ENCODE measurements at regions not wholly inside any gene's neighbourhood (a gene's known extent, or its start where the extent isn't known, plus 50 kb on each side); places are given as distances from the start of the nearest gene placed in this dataset.

DNA sequence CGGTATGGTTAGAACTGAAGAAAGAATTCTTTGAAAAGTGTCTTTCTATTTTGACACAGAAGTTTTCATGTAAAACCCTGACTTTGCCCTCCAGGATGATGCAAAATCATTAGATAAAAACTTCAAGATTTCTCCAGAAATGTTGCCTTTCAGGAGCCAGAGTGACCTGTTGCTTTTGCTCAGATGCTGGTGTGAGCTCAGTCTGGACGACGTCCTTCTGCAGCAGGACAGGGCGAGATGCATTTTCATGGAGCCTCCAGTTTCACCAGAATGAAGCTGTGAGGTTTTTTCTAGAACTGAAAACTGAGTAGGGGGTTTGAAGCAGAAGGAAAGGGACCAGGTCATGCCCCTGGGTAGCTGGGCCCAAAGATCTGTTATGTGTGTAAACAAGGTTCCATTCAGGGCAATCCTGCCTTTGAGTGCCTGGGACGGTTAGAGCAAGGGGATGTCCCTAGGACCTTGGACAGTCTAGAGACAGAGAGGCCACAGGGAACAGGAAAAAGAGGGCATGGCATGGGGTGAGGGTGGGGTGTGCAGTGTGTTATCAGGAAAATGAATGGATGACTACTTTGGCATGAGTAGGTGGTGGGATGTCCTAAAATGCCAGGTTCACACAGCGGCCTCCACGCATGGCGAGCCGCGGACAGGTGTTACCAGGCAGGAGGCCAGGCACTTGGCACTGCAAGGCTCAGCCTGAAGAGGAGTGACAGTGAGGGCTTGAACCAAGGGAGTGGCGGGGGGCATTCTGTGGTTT lies 356.3 kb downstream of the CXCL12 start:
- no peak for DNase-seq (ENCODE audit: low read depth)

DNA sequence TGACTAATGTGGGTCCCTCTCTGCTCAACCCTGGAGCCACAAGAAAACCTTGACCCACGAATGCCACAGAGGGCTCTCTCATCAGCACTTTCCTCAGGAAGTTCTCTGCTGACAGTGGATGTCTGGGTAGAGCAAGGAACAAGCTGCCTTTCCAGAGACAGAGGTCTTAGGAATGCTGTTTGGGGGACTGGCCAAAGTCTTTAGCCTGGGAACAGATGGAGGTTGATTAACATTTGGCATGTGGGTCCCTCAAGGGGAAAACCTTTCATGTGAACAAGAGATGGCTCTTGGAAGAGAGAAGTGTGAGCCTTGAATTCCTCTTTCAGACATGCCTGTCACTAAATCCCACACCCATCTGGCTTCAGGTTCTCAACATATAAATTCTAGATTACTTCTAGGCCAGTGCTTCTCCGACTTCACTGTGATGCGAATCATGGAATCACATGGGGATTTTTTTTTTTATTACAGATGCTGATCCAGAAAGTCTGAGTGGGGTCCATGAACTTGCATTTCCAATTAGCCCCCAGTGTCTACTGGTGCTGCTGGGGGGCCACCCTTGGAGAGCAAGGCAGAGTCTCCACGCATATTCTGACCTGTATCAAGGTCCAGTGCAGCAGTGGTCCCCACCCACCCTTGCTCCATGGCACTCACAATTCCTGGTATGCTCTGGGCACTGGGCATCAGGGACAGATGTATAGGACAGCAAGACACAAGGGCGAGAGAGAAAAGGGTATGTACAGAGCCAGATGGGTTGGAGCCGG lies 360.4 kb downstream of the CXCL12 start:
- no peak for DNase-seq (ENCODE audit: low read depth)

DNA sequence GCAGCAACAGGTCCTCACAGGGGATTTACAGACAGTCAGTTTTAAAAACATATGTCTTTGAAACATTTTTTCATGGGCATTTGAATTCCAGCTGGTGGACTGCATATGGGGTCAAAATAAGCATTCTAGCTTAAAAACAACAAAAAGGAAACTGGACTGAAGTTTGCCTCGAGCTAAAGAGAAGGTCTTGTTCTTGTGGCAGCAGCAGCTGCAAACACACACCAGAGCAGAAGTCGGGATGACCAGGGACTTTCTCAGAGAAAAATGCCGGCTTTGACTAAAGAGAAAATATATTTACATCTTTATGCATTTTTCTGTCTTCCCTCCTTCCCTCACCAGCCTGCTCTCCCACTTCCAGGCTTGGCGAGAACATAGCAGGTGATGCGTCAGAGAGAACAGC lies 361.4 kb downstream of the CXCL12 start:
- DNase-seq (ENCODE audit: low read depth), result no peak

DNA sequence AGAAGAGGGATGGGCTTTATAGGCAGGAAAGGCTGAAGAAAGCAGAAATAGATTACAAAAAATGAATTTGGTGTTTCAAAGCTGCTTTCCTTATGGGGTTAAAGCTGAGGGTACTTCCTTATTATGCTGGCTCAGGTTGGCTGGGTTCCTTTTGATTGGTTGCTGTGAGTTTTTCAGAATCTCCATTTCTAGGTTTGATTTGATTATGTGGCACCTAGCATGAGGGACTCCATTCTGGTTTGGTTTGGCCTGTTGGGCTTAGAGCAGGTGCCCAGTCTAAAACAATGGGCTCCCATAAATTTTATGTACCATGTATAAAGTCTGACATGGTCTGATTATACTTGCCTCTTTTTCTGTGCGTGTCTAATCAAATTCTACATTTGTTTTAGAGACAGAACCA lies 362.7 kb downstream of the CXCL12 start:
- DNase-seq (ENCODE audit: low read depth), result no peak

DNA sequence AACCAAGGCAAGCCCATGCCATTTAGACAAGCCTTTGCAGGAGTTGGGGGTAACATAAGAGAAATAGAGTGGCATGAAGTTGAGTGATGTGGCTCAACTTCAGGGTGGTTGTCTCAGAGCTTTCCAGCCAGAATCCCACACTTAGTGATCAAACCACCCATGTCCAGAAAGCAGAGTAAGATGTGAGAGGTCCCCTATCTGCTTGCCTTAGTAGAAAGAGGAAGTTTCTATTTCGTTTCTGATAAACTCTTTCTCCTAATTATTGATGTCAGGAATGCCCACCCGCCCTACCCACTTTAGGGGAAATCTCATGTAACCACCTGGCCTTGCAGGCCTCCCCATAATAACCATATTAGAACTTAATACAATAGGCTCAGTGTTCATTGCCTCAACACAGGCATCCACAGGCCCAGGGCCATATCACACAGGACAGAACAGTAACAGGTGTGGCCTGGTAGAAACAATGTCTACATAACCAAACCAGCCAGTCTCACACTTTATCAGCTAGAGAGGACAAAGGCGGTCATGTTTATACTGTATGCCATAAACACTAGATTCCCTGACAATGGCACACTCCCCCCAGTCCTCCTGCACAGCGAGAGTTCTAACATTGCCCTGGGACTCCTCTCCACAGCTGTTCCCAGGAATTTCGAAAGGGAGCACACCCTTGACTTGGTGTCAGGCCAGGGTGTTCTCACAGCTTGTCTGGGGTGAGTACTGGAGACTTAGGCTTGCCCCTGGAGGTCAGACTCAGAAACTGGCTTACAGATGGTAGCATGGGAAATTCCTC lies 364.4 kb downstream of the CXCL12 start:
- DNase-seq (ENCODE audit: low read depth), result peak; percentile 19

DNA sequence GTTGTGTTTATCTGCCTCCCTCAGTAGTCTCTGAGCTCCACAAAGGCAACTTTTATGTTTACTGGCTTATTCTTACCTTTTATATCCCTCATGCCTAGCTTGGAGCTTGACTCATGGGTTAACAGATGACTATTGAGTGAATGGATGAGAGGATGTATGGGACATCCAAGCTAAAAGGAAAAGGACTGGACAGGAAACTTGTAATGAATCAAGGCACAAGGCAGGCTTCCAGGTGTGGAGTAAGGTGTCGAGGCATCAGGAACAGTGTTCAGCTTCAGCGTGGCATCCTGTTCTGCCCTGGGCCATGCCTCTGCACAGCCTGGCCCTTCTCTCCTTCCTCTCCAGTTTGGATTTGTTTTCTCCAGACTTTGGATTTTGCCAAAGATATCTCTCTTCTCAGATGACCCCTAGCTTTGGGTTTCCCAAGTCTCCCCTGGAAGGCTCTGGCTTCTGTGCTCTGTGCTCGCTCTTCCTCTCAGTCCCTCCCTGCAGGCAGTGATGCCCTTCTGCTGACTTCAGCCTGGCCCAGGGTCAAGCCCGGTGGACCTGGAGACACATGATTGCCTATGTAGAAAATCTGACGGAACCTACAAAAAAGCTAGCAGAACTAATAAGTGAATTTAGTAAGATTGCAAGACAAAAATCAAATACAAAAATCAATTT lies 367.3 kb downstream of the CXCL12 start:
- DNase-seq (ENCODE audit: low read depth), result no peak

DNA sequence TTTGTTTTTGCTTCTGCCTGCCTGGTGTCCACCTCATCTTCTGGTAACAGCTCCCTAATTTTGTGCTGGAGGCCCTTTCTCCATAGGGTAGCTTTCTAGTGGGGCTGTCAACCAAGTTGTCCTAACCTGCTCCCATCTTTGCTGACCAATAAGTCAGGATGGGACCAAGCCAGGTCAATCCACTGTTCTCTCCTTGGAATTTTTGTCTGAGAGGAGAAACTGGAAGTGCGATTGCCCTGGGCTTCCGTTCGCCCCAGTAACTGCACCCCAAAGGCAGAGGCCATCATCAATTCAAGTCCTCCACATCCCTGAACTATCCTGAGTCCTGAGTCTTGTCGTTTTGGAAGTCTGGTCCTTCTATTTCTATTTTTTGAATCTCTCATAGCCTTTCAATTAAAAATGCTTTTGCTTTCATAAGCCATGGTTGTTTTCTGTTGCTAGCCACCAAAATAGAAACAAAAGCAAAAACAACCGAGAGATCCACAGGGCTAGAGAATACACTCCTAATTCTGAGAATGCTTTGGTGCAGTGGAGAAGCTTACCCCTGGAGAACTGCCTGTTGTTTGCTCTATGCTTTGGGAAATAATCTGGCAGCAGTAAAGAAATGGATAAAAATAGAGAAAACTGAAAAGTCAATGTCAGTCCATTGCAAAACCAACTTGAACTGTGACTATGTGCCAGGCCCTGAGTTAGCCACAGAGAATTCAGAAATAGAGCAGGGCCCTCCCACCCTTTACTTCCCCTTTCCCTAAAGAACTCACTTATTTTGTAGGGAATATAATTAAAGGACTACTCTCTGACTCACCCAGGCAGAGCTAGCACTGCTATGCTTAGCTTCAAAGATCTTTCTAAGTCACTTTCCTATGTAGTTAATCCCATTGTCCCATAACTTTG lies 368.1 kb downstream of the CXCL12 start:
- peak; percentile 62 for DNase-seq (ENCODE audit: low read depth)

DNA sequence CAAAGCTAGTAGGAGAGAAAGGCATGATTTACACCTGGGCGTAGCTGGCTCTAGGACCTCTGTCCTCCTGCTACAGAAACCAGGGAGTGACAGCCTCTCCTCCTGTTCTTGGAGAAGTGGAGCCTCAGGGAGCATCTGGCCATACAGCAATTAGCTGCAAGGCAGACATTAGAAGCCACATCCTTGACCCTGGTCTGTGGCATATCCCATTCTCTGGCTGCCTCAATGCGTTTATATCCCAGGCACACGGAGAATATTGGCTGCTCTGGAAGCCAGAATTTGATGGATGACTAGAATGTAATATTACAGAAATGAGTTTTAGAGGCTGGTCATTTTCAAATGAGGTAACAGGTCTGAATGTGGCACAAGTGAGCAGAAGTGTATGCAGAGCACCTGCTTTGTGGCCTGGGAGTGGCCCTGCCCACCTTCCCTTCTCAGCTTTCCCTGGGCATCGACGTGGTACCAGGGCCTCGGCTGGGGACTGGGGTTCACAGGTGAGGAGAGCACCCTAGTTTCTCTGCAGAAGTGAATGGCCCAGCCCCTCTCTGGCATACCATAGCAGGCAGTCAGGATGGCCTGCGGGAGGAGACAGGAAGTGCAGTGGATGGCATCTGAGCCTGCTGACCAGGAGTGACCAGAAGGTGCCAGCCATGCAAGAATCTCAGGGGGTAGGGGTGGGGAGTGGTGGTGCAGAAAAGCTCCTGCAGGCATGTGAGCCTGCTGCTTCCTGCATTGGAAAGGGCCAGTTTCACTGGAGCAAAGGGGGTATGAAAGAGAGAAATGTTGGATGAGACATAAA lies 367.2 kb upstream of the ZNF32 start:
- no peak for DNase-seq (ENCODE audit: low read depth)

DNA sequence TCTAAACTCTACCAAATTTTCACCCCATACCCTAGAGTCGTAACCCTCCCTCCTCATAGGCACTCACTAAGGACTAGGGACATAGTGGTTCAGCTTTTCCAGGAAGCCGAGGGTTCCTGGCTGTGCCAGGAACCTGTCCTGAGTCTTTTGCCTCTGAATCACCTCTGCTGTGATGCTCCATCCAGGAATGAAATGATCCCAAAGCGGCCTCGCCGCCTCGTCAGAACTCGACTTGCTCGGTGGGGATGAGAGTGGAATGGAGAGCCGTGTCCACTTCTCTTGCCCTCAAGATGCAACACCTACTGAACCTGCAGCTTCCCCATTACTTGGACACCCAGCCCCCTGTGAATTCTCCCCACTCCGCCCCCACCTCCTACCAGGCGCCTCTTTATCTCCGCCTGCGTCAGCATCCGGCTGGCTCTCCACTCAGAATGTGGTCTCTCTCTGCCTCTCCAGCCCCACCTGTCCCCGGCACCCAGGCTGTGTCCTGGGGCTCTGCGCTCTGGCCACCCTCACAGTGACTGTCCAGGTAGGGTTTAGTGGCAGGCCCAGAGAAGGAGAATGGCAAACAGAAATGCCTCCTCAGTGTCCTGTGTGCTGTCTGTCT lies 366.1 kb upstream of the ZNF32 start:
- DNase-seq (ENCODE audit: low read depth), result no peak

DNA sequence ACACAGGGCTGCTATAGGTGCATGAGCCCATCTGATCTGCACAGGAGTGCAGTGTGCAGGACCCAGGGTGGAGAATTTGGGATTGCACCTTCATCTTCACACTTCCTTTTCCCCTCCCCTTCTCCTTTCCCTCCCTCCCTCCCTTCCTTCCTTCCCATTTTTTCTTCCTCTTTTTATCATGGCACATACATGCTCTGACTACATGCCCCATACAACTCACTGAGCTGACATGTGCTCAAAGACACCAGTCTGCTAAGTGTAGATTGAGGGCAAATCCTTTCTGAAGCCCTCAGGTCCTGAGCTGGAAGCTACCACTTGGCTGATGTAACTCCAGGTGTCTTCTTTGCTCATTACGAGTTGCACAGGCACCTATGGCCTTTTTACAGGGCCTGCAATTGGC lies 365.3 kb upstream of the ZNF32 start:
- DNase-seq (ENCODE audit: low read depth), result no peak

DNA sequence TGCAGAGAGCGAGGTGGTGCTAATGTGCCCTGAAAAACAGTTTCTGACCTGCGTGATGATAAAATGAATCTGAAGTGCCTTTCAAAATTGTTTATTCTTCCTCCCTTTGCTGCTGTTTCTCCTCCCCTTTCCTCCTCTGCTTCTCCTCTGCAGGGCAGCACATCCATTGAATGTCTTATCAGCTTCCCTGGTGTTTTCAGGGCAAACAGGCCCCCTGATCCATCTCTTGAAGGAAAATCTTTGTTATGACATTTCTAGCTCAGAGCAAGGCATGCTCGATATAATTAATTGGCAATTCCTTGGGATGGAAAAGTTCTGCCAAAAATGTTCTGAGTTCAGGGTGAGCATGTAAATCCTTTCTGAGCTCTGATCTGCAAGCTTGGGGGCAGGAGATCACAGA lies 364.2 kb upstream of the ZNF32 start:
- no peak for DNase-seq (ENCODE audit: low read depth)

DNA sequence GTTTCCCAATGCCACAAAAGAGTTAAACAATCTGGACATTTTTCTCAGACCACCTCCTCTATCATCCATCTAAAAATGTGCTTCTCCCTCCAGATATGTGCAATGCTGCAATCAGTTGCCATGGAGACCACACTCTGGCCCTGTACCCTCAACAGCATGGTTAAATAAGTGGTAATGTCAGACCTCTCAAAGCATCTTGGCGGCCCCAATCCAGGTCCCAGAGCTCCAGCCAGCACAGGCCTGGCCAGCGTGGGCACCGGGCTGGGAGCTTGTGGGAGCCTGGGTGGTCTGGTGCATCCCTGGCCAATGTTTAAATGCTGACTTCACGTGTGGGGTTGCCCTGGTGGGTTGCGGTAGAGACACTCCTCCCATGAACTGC lies 362.9 kb upstream of the ZNF32 start:
- DNase-seq (ENCODE audit: low read depth), result no peak

DNA sequence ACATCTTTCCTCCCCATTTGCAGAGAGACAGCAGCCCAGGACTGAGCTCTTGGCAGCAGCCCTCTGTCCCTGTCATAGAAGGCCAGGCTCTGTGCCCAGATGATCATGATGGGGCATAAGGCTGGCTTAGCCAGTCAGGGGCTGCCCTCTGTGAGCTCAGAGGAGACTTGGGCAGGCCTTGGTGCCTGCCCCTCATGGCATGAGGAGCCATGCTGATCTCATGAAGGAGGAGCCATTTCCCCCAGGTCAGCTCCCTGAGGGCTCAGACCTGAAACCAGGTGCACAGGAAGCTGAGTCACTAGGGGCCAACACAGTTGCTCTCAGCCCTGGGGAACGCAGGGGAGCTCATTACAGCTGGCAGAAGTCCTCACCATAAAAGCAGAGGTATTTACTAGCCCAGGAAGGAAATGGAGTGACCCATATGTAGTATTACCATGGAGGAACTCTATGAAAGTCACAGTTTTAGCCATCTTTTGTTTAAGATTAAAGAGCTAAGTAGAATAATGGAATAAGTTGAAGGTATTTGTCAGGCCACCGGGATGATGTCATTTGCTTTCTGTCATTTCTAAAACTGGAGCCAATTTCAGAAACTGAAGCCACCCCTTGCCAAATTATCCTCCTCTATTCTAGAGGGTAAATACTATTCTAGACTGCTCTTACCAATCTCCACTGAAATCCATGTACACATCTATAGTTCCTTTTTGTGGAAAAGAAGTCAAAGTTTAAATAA lies 362.4 kb upstream of the ZNF32 start:
- DNase-seq (ENCODE audit: low read depth), result no peak

DNA sequence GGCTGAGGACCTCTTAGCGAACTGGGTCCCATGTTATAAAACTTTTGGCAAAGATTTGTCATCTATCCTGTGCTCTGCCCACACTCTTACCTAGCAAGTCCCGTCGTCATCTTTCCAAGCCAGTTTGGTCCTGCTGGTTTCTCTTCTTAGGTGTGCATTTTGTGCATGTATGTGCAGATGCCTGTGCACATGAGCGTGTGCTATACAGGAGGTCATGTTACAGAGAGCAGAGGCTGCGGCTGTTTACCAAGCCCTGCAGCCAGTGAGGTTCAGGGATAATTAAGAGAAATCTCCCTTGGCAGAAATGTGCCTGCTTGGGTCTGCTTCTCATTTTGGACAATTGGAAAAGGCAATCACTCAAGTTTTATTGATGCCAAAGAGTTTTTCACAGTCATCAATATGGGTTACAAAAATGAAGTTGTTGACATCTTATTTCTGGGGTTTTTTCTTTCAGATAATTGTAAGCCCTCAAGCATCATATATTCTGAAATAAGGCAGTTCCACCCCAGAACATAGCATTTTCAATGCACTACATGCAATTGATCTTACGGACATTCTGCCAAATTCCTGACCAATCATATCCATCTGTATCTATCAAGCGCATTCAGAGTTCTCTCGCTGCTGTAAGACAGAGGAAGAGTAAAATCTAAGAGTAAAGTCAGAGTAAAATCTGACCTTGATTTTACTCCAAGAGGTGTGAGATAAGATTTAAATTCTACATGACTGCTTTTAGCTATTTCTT lies 361.4 kb upstream of the ZNF32 start:
- no peak for DNase-seq (ENCODE audit: low read depth)

DNA sequence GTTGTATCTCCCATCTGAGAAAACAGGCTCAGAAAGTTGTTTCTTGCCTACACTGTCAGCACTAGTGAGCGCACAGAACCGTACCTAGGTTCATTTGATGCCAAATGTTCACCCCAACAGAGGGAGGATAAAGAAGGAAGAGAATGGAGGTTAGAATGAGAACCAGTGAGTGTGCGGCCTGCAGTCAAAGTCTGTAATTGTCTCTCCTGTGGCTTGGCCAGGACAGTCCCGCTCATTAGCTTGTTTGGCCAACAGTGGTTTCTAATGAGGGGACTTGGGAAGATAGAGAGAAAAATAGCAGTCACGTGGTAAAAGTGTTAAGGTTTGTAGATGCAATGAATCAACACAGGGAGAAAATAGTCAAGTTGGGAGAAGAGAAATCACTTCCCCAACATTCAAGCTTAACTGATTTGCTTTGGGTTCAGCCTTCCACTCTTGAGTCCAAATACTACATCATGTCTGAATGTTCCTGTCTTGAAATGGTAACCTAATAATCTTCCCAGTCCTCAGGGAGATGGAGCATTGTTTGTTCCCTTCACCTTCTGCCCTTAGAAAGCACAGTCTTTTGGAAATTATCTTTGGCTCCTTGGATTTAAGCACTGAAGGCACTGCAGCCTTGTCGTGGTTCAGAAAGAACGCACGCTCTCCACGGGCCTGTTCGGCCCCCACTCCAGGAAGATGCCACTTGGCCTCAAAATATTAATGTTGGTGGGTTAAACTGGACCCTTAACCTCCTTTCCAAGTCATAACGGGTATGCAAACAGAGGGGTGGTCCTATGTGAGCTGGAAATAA lies 360.4 kb upstream of the ZNF32 start:
- no peak for DNase-seq (ENCODE audit: low read depth)

DNA sequence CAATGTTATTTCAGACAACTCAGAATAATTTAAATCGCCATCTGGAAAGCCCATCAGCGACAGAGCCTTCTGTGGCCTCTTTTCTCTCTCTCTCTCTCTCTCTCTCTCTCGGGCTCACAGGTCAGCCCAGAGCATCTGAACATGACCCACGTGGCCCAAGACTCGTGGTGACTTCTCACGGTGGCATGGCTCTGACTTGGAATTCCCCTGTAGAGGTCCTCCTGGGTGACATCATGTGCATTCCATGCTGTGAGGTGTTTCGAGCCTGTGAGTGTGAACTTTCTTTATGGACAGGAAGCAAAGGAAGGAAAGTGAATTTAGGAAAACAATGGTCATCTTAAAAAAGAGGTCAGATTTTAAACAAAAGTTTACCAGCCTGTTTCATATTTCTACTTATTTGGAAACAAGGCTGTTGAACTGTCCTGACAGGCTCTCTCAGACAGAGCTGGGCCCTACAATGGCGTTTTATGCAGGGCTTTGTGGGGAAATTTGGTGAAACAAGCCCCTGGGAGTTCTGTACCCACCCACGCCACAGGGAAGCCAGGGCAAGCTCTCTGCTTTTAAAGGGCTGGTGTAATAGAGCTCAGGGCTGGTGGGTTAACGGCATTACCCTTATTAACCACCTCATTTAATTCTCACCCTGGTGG lies 359.7 kb upstream of the ZNF32 start:
- no peak for DNase-seq (ENCODE audit: low read depth)

DNA sequence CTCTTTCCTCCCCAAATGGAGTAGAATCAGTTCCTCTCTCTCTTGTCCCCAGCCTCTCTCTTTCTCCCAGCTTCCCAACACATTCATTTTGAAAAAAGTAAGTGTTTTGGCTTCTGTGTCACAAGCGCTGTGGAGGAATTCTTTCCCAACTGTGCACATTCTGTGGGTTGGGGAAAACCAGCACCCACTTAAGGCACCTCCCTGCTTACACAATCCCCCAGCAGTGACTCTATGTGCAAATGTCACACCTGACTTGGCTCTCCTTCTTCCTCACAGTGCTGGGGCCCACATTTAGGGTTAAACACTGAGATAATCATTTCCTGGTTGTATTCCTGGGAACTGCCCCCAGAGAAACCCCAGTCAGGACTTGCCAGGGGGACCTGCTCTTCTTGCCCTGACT lies 358.1 kb upstream of the ZNF32 start:
- DNase-seq (ENCODE audit: low read depth), result no peak

DNA sequence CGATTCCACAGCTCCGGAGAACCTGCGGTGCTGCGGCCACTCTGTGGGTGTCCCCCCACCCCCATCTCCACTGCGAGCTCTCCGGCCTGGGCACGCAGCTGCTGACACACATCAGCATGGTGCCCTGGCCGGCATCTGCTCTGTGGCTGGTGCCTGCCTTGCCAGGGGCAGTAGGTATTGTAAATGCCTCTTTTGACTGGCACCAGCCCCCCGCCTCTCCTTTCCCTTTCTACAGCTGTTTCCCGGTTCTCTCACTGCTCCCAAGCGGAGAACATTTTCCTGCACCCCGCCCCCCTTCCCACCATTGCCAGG lies 357.1 kb upstream of the ZNF32 start:
- DNase-seq (ENCODE audit: low read depth), result no peak

Measured in fibroblast of gingiva (primary cell).